IMR-90 (cell line): ENCODE measurements at regions not wholly inside any gene's neighbourhood (a gene's known extent, or its start where the extent isn't known, plus 50 kb on each side); places are given as distances from the start of the nearest gene placed in this dataset.

Source experiments
- ATAC-seq: fragments of 200-7000 bp; cut with Tn5 transposase; 2 replicates; pipeline ENCODE4 v1.9.1; 2020; ENCODE audit warnings: low read depth, mild to moderate bottlenecking, moderate library complexity
- BruUV-seq: library from RNA; stranded (reverse); fragments of 400-500 nt; replicated peaks from 2 replicates; lab custom pipeline; 2021; lab: Mats Ljungman, UMichigan
- CTCF ChIA-PET: fragments of 300-600 bp; formaldehyde crosslinking; extraction: SDS; loops from one replicate; lab custom pipeline; 2021; ENCODE audit warnings: antibody characterized with exemption; lab: Yijun Ruan, JAX
- POLR2A ChIA-PET: fragments of 300-600 bp; sonication (Branson Sonifier 250); formaldehyde crosslinking; loops from one replicate; lab custom pipeline; 2022; ENCODE audit warnings: antibody characterized with exemption; ENCODE audit not compliant: unreplicated experiment; lab: Charles Lee
- DNase-seq: peaks from one replicate; pipeline ENCODE4 v3.0.0; 2013
- H2AFZ ChIP-seq: replicated peaks from 2 replicates; pipeline ENCODE3; 2013; ENCODE audit warnings: low read length, mild to moderate bottlenecking; ENCODE audit not compliant: poor library complexity
- H2AK5ac ChIP-seq: 2 replicates; pipeline ENCODE4 v1.6.1; 2013; ENCODE audit warnings: low read depth, low read length, inconsistent platforms
- H2AK9ac ChIP-seq: replicated peaks from 2 replicates; pipeline ENCODE3; 2013; ENCODE audit warnings: mild to moderate bottlenecking, low read depth, low read length, moderate library complexity; ENCODE audit not compliant: poor library complexity
- H2BK120ac ChIP-seq: 2 replicates; pipeline ENCODE4 v1.6.1; 2013; ENCODE audit warnings: low read depth, low read length, inconsistent platforms
- H2BK15ac ChIP-seq: 3 replicates; pipeline ENCODE4 v1.6.1; 2013; ENCODE audit warnings: low read depth, low read length, inconsistent platforms
- H2BK20ac ChIP-seq: 2 replicates; pipeline ENCODE4 v1.6.1; 2013; ENCODE audit warnings: low read depth, mild to moderate bottlenecking, inconsistent platforms, low read length, moderate library complexity
- H2BK5ac ChIP-seq: 2 replicates; pipeline ENCODE4 v1.6.1; 2013; ENCODE audit warnings: mild to moderate bottlenecking, low read depth, low read length, inconsistent platforms; ENCODE audit not compliant: poor library complexity, severe bottlenecking
- H3K14ac ChIP-seq: replicated peaks from 2 replicates; pipeline ENCODE4 v1.6.1; 2013; ENCODE audit warnings: low read depth, low read length, inconsistent platforms
- H3K18ac ChIP-seq: 2 replicates; pipeline ENCODE4 v1.6.1; 2013; ENCODE audit warnings: low read depth, low read length, control low read depth
- H3K23ac ChIP-seq: 2 replicates; pipeline ENCODE4 v1.6.1; 2013; ENCODE audit warnings: low read depth, low read length, inconsistent platforms
- H3K27ac ChIP-seq: 2 replicates; pipeline ENCODE4 v1.5.1; 2013; ENCODE audit warnings: mild to moderate bottlenecking, control low read depth, low read length; ENCODE audit not compliant: insufficient read depth
- H3K27me3 ChIP-seq: 2 replicates; pipeline ENCODE4 v1.6.1; 2013; ENCODE audit warnings: low read length; ENCODE audit not compliant: control insufficient read depth, insufficient read depth
- H3K36me3 ChIP-seq: 2 replicates; pipeline ENCODE4 v1.6.1; 2013; ENCODE audit warnings: low read length, mixed read lengths; ENCODE audit not compliant: control insufficient read depth, insufficient read depth
- H3K4ac ChIP-seq: 2 replicates; pipeline ENCODE4 v1.6.1; 2013; ENCODE audit warnings: low read depth, low read length, inconsistent platforms
- H3K4me1 ChIP-seq: 2 replicates; pipeline ENCODE4 v1.6.1; 2013; ENCODE audit warnings: low read length, mixed read lengths; ENCODE audit not compliant: control insufficient read depth, insufficient read depth
- H3K4me2 ChIP-seq: 2 replicates; pipeline ENCODE4 v1.6.1; 2013; ENCODE audit warnings: low read depth, mild to moderate bottlenecking, control low read depth, low read length, moderate library complexity
- H3K4me3 ChIP-seq: 2 replicates; pipeline ENCODE4 v1.5.1; 2013; ENCODE audit warnings: low read depth, mild to moderate bottlenecking, control low read depth, low read length, moderate library complexity; ENCODE audit not compliant: insufficient read depth
- H3K56ac ChIP-seq: 2 replicates; pipeline ENCODE4 v1.6.1; 2013; ENCODE audit warnings: low read length, inconsistent platforms; ENCODE audit not compliant: insufficient read depth; ENCODE audit errors: extremely low read depth
- H3K79me1 ChIP-seq, 2 experiments: 2 replicates each; pipeline ENCODE4 v1.6.1; 2013; ENCODE audit warnings: low read length in 2 of 2, inconsistent platforms in 1 of 2, low read depth in 1 of 2
- H3K9ac ChIP-seq: 2 replicates; pipeline ENCODE4 v1.6.1; 2013; ENCODE audit warnings: low read depth, low read length, control low read depth
- H3K9me1 ChIP-seq: 2 replicates; pipeline ENCODE4 v1.6.1; 2013; ENCODE audit warnings: low read length, inconsistent platforms; ENCODE audit not compliant: insufficient read depth
- H3K9me3 ChIP-seq: 2 replicates; pipeline ENCODE4 v1.6.1; 2013; ENCODE audit warnings: low read length; ENCODE audit not compliant: control insufficient read depth, insufficient read depth
- H4K20me1 ChIP-seq: 2 replicates; pipeline ENCODE4 v1.6.1; 2013; ENCODE audit warnings: low read length, inconsistent platforms; ENCODE audit not compliant: insufficient read depth
- H4K5ac ChIP-seq: 2 replicates; pipeline ENCODE4 v1.6.1; 2013; ENCODE audit warnings: mild to moderate bottlenecking, low read depth, low read length, control low read depth
- H4K8ac ChIP-seq, 2 experiments: 2 replicates each; pipeline ENCODE4 v1.6.1; 2013; ENCODE audit warnings: low read depth in 2 of 2, low read length in 2 of 2, control low read depth in 1 of 2, inconsistent platforms in 1 of 2
- H4K91ac ChIP-seq: 2 replicates; pipeline ENCODE4 v1.6.1; 2013; ENCODE audit warnings: low read depth, low read length, inconsistent platforms; ENCODE audit not compliant: insufficient read depth
- BHLHE40 ChIP-seq: fragments of 150-350 bp; IDR thresholded peaks from 2 replicates; pipeline ENCODE4 v1.6.1; 2016; ENCODE audit warnings: mild to moderate bottlenecking, low read depth, low read length
- CEBPB ChIP-seq: IDR thresholded peaks from 2 replicates; pipeline ENCODE4 v1.6.1; 2012; ENCODE audit warnings: low read depth, low read length, improper control_type of control experiment
- CTCF ChIP-seq: conservative IDR thresholded peaks from 2 replicates; pipeline ENCODE4 v1.5.1; 2012; ENCODE audit warnings: mild to moderate bottlenecking, low read depth, low read length, improper control_type of control experiment
- ELK1 ChIP-seq: fragments of 150-350 bp; IDR thresholded peaks from 2 replicates; pipeline ENCODE4 v1.6.1; 2016; ENCODE audit warnings: low read depth, mild to moderate bottlenecking, low read length, moderate library complexity, borderline replicate concordance
- MAFK ChIP-seq: IDR thresholded peaks from 2 replicates; pipeline ENCODE4 v1.6.1; 2012; ENCODE audit warnings: low read depth, low read length, improper control_type of control experiment
- RCOR1 ChIP-seq: IDR thresholded peaks from 2 replicates; pipeline ENCODE4 v1.6.1; 2012; ENCODE audit warnings: mild to moderate bottlenecking, low read length, improper control_type of control experiment; ENCODE audit not compliant: insufficient replicate concordance
- SMC3 ChIP-seq: fragments of 150-350 bp; IDR thresholded peaks from 2 replicates; pipeline ENCODE4 v1.6.1; 2016; ENCODE audit warnings: low read depth, mild to moderate bottlenecking, antibody characterized with exemption, low read length, moderate library complexity
- WGBS, 2 experiments: methylation state at CpG; one replicate each; pipeline versions ENCODE4 v1.1.5 to v1.1.7; 2013; ENCODE audit warnings: missing lambda C conversion rate in 2 of 2; ENCODE audit not compliant: insufficient read length in 1 of 2; ENCODE audit errors: extremely low coverage in 2 of 2; 5-methylcytosine and 5-hydroxymethylcytosine counted together
- dilution Hi-C: fragments of 300-500 bp; cut with HindIII; formaldehyde crosslinking; loops from one replicate; pipeline ENCODE4 v1.14.3; 2018; ENCODE audit warnings: low sequenced_read_pairs; ENCODE audit not compliant: unreplicated experiment
- in situ Hi-C: fragments of 300-500 bp; cut with MboI; formaldehyde crosslinking; loops from 3 replicates; pipeline ENCODE4 v1.14.3; 2019; ENCODE audit warnings: low sequenced_read_pairs, inconsistent platforms, mixed read lengths
- intact Hi-C: fragments of 100-400 bp; cut with micrococcal nuclease; formaldehyde crosslinking; loops from 2 replicates; pipeline ENCODE4 v1.10.0; 2022

- Histone ChIP-seq H2AK5ac (no peak overlapping the region), H3K36me3 (no peaks in the 10 kb centered on the region), H4K20me1 (no peaks in the 10 kb centered on the region), H3K23ac (no peak overlapping the region), H3K9me1 (no peaks in the 10 kb centered on the region), H2BK120ac (no peak overlapping the region), H3K56ac (no peak overlapping the region), H3K4me2 (no peak overlapping the region), H2BK15ac (no peak overlapping the region), H4K8ac (no peak overlapping the region), H4K5ac (no peak overlapping the region), H2BK5ac (no peak overlapping the region), H3K14ac (no peak overlapping the region), H3K27ac (no peak overlapping the region), H2AK9ac (no peak overlapping the region), H2BK20ac (no peak overlapping the region), H3K4ac (no peak overlapping the region), H4K91ac (no peak overlapping the region), H3K18ac (no peak overlapping the region), H3K9me3 (no peaks in the 10 kb centered on the region), H2AFZ (no peak overlapping the region), H3K9ac (no peak overlapping the region), H3K4me3 (no peak overlapping the region), H3K79me1 (no peaks in the 10 kb centered on the region), H3K27me3 (no peaks in the 10 kb centered on the region), H3K4me1 (no peaks in the 10 kb centered on the region)
- TF ChIP-seq RCOR1 (no peak), MAFK (no peak), CEBPB (no peak), SMC3 (no peak), ELK1 (no peak), CTCF (no peak), BHLHE40 (no peak)
- ATAC-seq, result no peak
- CTCF ChIA-PET, result no interaction called here
- dilution Hi-C loops, result no loop called here
- POLR2A ChIA-PET, result no interaction called here
- DNase-seq, result no peak
- no TSS peak for BruUV-seq
- in situ Hi-C loops, result no loop called here
- intact Hi-C loops, result no loop called here
- WGBS, 2 experiments, result no CpG with 5 or more reads among the region's 11 CpGs
Observed at GRCh38 chr1:58158506-58159433, 387.8 kb downstream of the OMA1 start.
